ENCODE measurements at regions not wholly inside any gene's neighbourhood (a gene's known extent, or its start where the extent isn't known, plus 50 kb on each side); places are given as distances from the start of the nearest gene placed in this dataset.

- H3K27ac ChIP-seq (ENCODE audit: low read depth, low read length, severe bottlenecking): no peak overlapping the region
Measured at GRCh38 chr6:22083119-22083518, 213.7 kb downstream of the PRL start.

GRCh38 chr6:22087960-22088706, 208.7 kb downstream of the PRL start:
- Histone ChIP-seq H3K4me1 (ENCODE audit: control insufficient read depth, insufficient read depth, low read length, poor library complexity, severe bottlenecking) (no peaks in the 10 kb centered on the region), H3K27ac (ENCODE audit: low read depth, low read length, severe bottlenecking) (no peak overlapping the region), H3K36me3 (ENCODE audit: control insufficient read depth, insufficient read depth, low read length) (no peaks in the 10 kb centered on the region), H3K9me3 (ENCODE audit: control insufficient read depth, low read length) (no peaks in the 10 kb centered on the region), H3K4me3 (ENCODE audit: extremely low read depth, insufficient read depth, low read length, poor library complexity, severe bottlenecking) (no peak overlapping the region)
- 77 to 90% methylated on average over 3 to 6 of the region's 9 CpGs for WGBS, 2 experiments (ENCODE audit: insufficient coverage in 2 of 2)

More at GRCh38 chr6:22083119-22083518, 213.7 kb downstream of the PRL start:
- H3K36me3 ChIP-seq (ENCODE audit: control insufficient read depth, insufficient read depth, low read length): no peaks in the 10 kb centered on the region
- WGBS, 2 experiments (ENCODE audit: insufficient coverage in 2 of 2): no CpG with 5 or more reads among the region's 1 CpG
- H3K4me3 ChIP-seq (ENCODE audit: extremely low read depth, insufficient read depth, low read length, poor library complexity, severe bottlenecking): no peak overlapping the region
- no peaks in the 10 kb centered on the region for H3K4me1 ChIP-seq (ENCODE audit: control insufficient read depth, insufficient read depth, low read length, poor library complexity, severe bottlenecking)
- H3K9me3 ChIP-seq (ENCODE audit: control insufficient read depth, low read length): no peaks in the 10 kb centered on the region

GRCh38 chr6:22091424-22091948, 205.3 kb downstream of the PRL start:
- H3K36me3 ChIP-seq (ENCODE audit: control insufficient read depth, insufficient read depth, low read length): no peaks in the 10 kb centered on the region
- H3K4me1 ChIP-seq (ENCODE audit: control insufficient read depth, insufficient read depth, low read length, poor library complexity, severe bottlenecking): no peaks in the 10 kb centered on the region
- no peaks in the 10 kb centered on the region for H3K9me3 ChIP-seq (ENCODE audit: control insufficient read depth, low read length)
- WGBS, 2 experiments (ENCODE audit: insufficient coverage in 2 of 2): 94% methylated on average over 3 to 4 of the region's 5 CpGs
- no peak overlapping the region for H3K4me3 ChIP-seq (ENCODE audit: extremely low read depth, insufficient read depth, low read length, poor library complexity, severe bottlenecking)
- no peak overlapping the region for H3K27ac ChIP-seq (ENCODE audit: low read depth, low read length, severe bottlenecking)

GRCh38 chr6:22095836-22096235, 201.0 kb downstream of the PRL start:
- Histone ChIP-seq H3K4me1 (ENCODE audit: control insufficient read depth, insufficient read depth, low read length, poor library complexity, severe bottlenecking) (no peaks in the 10 kb centered on the region), H3K4me3 (ENCODE audit: extremely low read depth, insufficient read depth, low read length, poor library complexity, severe bottlenecking) (no peak overlapping the region), H3K27ac (ENCODE audit: low read depth, low read length, severe bottlenecking) (no peak overlapping the region), H3K9me3 (ENCODE audit: control insufficient read depth, low read length) (no peaks in the 10 kb centered on the region), H3K36me3 (ENCODE audit: control insufficient read depth, insufficient read depth, low read length) (no peaks in the 10 kb centered on the region)
- 80% methylated on average over 1 of the region's 1 CpG; no CpG with 5 or more reads in 1 of the 2 experiments for WGBS, 2 experiments (ENCODE audit: insufficient coverage in 2 of 2)

GRCh38 chr6:22098601-22099031, 198.2 kb downstream of the PRL start:
- no peak overlapping the region for H3K27ac ChIP-seq (ENCODE audit: low read depth, low read length, severe bottlenecking)
- no peaks in the 10 kb centered on the region for H3K9me3 ChIP-seq (ENCODE audit: control insufficient read depth, low read length)
- H3K36me3 ChIP-seq (ENCODE audit: control insufficient read depth, insufficient read depth, low read length): no peaks in the 10 kb centered on the region

GRCh38 chr6:22099231-22099630, 197.6 kb downstream of the PRL start:
- no peak overlapping the region for H3K4me3 ChIP-seq (ENCODE audit: extremely low read depth, insufficient read depth, low read length, poor library complexity, severe bottlenecking)
- no peak overlapping the region for H3K27ac ChIP-seq (ENCODE audit: low read depth, low read length, severe bottlenecking)
- no peaks in the 10 kb centered on the region for H3K9me3 ChIP-seq (ENCODE audit: control insufficient read depth, low read length)
- 88 to 96% methylated on average over 4 to 6 of the region's 7 CpGs for WGBS, 2 experiments (ENCODE audit: insufficient coverage in 2 of 2)
- no peaks in the 10 kb centered on the region for H3K4me1 ChIP-seq (ENCODE audit: control insufficient read depth, insufficient read depth, low read length, poor library complexity, severe bottlenecking)
- no peaks in the 10 kb centered on the region for H3K36me3 ChIP-seq (ENCODE audit: control insufficient read depth, insufficient read depth, low read length)

More at GRCh38 chr6:22098601-22099031, 198.2 kb downstream of the PRL start:
- H3K4me1 ChIP-seq (ENCODE audit: control insufficient read depth, insufficient read depth, low read length, poor library complexity, severe bottlenecking): no peaks in the 10 kb centered on the region
- H3K4me3 ChIP-seq (ENCODE audit: extremely low read depth, insufficient read depth, low read length, poor library complexity, severe bottlenecking): no peak overlapping the region

GRCh38 chr6:22099923-22100322, 196.9 kb downstream of the PRL start:
- no peak overlapping the region for H3K27ac ChIP-seq (ENCODE audit: low read depth, low read length, severe bottlenecking)
- H3K9me3 ChIP-seq (ENCODE audit: control insufficient read depth, low read length): no peaks in the 10 kb centered on the region
- 96% methylated on average over 4 of the region's 5 CpGs; no CpG with 5 or more reads in 1 of the 2 experiments for WGBS, 2 experiments (ENCODE audit: insufficient coverage in 2 of 2)
- H3K36me3 ChIP-seq (ENCODE audit: control insufficient read depth, insufficient read depth, low read length): no peaks in the 10 kb centered on the region
- no peak overlapping the region for H3K4me3 ChIP-seq (ENCODE audit: extremely low read depth, insufficient read depth, low read length, poor library complexity, severe bottlenecking)
- H3K4me1 ChIP-seq (ENCODE audit: control insufficient read depth, insufficient read depth, low read length, poor library complexity, severe bottlenecking): no peaks in the 10 kb centered on the region

GRCh38 chr6:22101163-22101562, 195.7 kb downstream of the PRL start:
- no peak overlapping the region for H3K27ac ChIP-seq (ENCODE audit: low read depth, low read length, severe bottlenecking)
- H3K4me3 ChIP-seq (ENCODE audit: extremely low read depth, insufficient read depth, low read length, poor library complexity, severe bottlenecking): no peak overlapping the region
- 100% methylated on average over 1 of the region's 3 CpGs; no CpG with 5 or more reads in 1 of the 2 experiments for WGBS, 2 experiments (ENCODE audit: insufficient coverage in 2 of 2)
- no peaks in the 10 kb centered on the region for H3K4me1 ChIP-seq (ENCODE audit: control insufficient read depth, insufficient read depth, low read length, poor library complexity, severe bottlenecking)
- H3K36me3 ChIP-seq (ENCODE audit: control insufficient read depth, insufficient read depth, low read length): no peaks in the 10 kb centered on the region
- H3K9me3 ChIP-seq (ENCODE audit: control insufficient read depth, low read length): no peaks in the 10 kb centered on the region

- Histone ChIP-seq H3K4me1 (ENCODE audit: control insufficient read depth, insufficient read depth, low read length, poor library complexity, severe bottlenecking) (no peaks in the 10 kb centered on the region), H3K36me3 (ENCODE audit: control insufficient read depth, insufficient read depth, low read length) (no peaks in the 10 kb centered on the region), H3K9me3 (ENCODE audit: control insufficient read depth, low read length) (no peaks in the 10 kb centered on the region), H3K27ac (ENCODE audit: low read depth, low read length, severe bottlenecking) (no peak overlapping the region), H3K4me3 (ENCODE audit: extremely low read depth, insufficient read depth, low read length, poor library complexity, severe bottlenecking) (no peak overlapping the region)
- WGBS, 2 experiments (ENCODE audit: insufficient coverage in 2 of 2): 80 to 83% methylated on average over 1 of the region's 3 CpGs
Measured at GRCh38 chr6:22102671-22103070, 194.2 kb downstream of the PRL start.

- 92 to 100% methylated on average over 3 to 4 of the region's 5 CpGs for WGBS, 2 experiments (ENCODE audit: insufficient coverage in 2 of 2)
- Histone ChIP-seq H3K27ac (ENCODE audit: low read depth, low read length, severe bottlenecking) (no peak overlapping the region), H3K9me3 (ENCODE audit: control insufficient read depth, low read length) (no peaks in the 10 kb centered on the region), H3K36me3 (ENCODE audit: control insufficient read depth, insufficient read depth, low read length) (no peaks in the 10 kb centered on the region), H3K4me1 (ENCODE audit: control insufficient read depth, insufficient read depth, low read length, poor library complexity, severe bottlenecking) (no peaks in the 10 kb centered on the region), H3K4me3 (ENCODE audit: extremely low read depth, insufficient read depth, low read length, poor library complexity, severe bottlenecking) (no peak overlapping the region)
Measured at GRCh38 chr6:22106451-22106850, 190.4 kb downstream of the PRL start.

GRCh38 chr6:22106961-22107360, 189.9 kb downstream of the PRL start:
- Histone ChIP-seq H3K9me3 (ENCODE audit: control insufficient read depth, low read length) (no peaks in the 10 kb centered on the region), H3K36me3 (ENCODE audit: control insufficient read depth, insufficient read depth, low read length) (no peaks in the 10 kb centered on the region), H3K4me3 (ENCODE audit: extremely low read depth, insufficient read depth, low read length, poor library complexity, severe bottlenecking) (no peak overlapping the region), H3K27ac (ENCODE audit: low read depth, low read length, severe bottlenecking) (no peak overlapping the region), H3K4me1 (ENCODE audit: control insufficient read depth, insufficient read depth, low read length, poor library complexity, severe bottlenecking) (no peaks in the 10 kb centered on the region)
- WGBS, 2 experiments (ENCODE audit: insufficient coverage in 2 of 2): no CpG with 5 or more reads among the region's 3 CpGs

All from mesodermal cell (in vitro differentiated cells).